ENCODE measurements at regions not wholly inside any gene's neighbourhood (a gene's known extent, or its start where the extent isn't known, plus 50 kb on each side); places are given as distances from the start of the nearest gene placed in this dataset.
"Not testable (repeated sequence)": the region's sequence is repeated elsewhere in the genome, so short reads cannot be mapped to it uniquely, and the experiment has no call there.

DNA sequence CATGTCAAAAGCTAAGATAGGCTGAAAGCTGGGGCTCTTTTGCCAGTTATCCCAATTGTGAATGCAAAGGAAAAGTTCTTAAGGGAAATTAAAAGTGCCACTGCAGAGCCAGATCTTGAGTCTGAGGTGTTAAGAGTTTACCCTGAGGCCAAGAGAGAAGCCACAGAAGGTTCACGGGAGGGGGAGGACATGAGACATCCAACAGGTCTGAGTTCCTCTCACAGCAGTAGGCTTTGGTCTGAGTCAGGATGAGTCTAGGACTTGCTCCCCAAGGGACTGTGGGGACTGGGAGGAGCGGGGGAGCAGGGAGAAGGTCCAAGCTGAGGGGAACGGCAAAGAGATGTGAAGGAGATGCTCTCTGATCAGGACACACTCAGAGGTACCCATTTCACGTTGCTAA, 411.2 kb upstream of the CAMK1G start:
- DNase-seq (ENCODE audit: low read depth, low spot score) = no peak

DNA sequence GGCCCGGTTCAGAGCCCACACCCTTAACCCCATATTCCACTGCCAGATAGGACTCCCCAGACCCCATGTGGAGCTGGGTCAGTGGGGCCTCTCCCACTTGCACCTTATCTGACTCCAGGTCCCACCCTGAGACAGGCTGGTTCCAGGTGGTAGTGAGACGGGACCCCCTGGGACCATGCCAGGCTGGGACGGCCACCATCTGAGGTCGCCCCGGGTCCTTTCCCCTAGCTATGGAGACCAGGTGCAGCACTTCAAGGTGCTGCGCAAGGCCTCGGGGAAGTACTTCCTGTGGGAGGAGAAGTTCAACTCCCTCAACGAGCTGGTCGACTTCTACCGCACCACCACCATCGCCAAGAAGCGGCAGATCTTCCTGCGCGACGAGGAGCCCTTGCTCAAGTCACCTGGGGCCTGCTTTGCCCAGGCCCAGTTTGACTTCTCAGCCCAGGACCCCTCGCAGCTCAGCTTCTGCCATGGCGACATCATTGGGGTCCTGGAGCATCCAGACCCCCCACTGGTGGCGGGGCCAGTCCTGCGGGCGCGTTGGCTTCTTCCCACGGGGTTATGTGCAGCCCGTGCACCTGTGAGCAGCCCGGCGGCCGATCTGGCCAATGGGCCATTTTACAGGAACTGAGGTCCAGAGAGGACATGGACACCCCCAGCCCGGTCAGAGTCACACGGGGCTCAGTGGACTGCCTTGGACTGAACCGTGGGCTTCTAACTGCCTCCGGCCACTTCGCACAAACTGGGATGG, 410.5 kb upstream of the CAMK1G start:
- not testable (repeated sequence) for DNase-seq (ENCODE audit: low read depth, low spot score)

DNA sequence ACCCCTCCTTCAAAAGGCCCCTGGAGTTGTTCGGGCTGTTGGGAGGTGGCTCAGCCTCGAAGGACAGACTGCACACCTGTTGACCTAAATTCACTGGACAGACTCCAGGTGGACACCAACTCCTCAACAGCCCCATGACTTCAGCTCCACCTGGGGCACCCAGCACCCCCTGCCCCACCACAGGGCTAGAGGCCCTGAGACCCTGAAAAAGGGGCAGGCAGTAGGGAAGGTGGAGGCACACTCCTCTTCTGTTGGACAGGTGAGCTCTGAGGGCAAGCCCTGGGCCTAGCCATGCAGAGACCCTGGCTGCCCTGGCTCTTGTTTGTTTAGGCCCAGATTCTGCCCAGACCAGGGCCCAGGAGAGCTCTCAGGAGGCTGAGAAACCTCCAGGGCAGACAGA, 409.7 kb upstream of the CAMK1G start:
- DNase-seq (ENCODE audit: low read depth, low spot score) = not testable (repeated sequence)

DNA sequence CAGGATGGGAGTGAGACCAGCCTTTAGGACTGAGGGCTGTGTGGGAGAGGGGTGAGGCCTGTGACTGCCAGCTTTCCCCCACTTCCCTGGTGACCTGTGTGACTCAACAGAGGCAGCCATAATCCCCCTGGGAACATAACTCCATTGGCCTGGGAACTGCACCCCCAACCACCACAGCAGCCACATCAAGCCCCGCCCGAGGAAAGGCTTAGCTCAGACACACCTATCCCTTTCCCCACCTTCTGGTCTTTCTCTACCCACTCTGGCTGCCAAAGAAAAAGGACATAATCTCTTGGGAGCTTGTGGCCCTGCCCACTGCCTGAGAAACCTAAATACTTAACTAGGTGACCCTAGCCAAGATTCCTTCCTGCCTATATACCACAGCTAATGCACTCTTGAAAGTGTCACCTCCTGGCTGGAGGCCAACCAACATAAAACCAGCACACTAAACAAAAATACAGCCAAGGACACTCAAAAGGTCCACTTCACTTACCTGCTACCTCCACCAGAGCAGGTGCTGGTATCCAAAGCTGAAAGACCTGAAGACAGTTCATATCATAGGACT, 406.6 kb upstream of the CAMK1G start:
- no peak for DNase-seq (ENCODE audit: low read depth, low spot score)

DNA sequence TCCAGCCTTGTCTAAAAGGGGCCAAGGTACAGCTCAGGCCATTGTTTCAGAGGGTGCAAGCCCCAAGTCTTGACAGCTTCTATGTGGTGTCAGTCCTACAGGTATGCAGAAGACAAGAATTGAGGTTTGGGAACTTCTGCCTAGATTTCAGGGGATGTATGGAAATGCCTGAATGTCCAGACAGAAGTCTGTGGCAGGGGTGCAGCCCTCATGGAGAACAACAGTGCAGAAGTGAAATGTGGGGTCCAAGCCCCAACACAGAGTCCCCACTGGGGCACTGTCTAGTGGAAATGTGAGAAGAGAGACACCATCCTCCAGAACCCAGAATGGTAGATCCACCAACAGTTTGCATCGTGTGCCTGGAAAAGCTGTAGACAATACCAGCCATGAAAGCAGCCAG, 400.3 kb upstream of the CAMK1G start:
- DNase-seq (ENCODE audit: low read depth, low spot score) = no peak

DNA sequence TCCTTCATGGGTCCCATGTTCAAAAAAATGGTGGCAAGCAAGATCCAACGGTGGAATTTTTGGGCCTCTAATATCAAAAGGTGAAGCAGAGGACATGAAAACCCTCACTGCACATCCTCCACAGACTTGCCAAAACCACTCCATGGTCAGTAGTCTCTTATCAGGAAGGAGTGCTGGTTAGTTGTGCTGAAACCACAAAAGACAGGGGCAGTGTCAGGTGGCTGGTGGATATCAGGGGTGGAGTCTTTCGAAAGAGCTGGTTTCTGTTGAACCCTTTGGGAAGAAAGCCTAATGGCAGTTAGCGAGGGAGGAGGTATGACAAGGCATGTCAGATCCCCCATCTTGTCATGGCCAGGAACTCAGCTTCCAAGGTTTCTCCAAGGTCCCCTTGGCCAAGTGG, 395.9 kb upstream of the CAMK1G start:
- no peak for DNase-seq (ENCODE audit: low read depth, low spot score)

DNA sequence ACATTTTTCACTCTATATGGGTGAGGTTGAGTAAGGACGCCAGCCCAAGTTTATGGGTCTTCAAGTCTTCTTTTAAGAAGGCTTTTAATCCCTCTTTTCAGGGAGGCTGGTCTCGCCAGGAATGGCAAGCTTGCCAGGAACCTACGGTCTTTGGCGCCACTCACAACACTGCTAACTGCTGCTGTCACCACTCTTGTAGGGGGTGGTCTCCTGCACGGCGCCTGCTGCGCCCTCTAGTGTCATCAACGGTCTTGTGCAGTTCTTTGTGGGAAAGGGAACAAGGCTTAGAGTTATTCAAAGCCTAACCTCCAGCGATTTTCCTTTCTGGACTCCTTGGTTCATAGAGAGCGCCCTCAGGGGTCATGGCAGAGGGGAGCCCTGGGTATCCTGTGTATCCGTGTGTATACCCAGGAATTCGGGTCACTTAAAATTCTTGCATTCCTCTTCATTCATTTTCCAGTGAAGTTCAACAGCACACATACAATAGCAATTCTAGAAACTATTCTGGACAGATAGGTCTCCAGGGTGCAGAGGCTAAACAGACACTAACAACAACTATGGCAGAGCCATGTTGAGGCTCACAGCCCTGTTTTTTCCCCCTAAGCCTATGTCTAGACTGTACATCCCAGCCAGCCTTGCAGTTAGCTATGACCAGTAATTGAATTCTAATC, 392.8 kb upstream of the CAMK1G start:
- no peak for DNase-seq (ENCODE audit: low read depth, low spot score)

DNA sequence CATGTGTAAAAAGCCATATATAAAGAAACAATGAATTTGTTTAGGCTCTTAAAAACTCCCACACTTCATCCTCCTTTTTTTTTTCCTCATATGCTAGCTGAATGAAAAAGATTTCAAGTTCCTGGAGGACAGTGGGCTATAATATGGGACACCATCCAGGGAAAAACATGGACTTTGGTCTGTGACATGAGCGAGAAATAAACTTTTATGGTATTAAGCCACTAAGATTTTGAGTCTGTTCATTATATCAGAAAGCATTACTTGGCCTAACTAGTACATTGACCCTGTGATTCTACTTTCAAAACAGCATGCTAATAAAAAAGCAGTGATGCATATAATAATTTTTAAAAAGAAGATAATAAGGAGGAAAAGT, 392.3 kb upstream of the CAMK1G start:
- DNase-seq (ENCODE audit: low read depth, low spot score) = no peak

GRCh38 chr1:209196140-209196539, 387.4 kb upstream of the CAMK1G start:
- no peak for DNase-seq (ENCODE audit: low read depth, low spot score)

DNA sequence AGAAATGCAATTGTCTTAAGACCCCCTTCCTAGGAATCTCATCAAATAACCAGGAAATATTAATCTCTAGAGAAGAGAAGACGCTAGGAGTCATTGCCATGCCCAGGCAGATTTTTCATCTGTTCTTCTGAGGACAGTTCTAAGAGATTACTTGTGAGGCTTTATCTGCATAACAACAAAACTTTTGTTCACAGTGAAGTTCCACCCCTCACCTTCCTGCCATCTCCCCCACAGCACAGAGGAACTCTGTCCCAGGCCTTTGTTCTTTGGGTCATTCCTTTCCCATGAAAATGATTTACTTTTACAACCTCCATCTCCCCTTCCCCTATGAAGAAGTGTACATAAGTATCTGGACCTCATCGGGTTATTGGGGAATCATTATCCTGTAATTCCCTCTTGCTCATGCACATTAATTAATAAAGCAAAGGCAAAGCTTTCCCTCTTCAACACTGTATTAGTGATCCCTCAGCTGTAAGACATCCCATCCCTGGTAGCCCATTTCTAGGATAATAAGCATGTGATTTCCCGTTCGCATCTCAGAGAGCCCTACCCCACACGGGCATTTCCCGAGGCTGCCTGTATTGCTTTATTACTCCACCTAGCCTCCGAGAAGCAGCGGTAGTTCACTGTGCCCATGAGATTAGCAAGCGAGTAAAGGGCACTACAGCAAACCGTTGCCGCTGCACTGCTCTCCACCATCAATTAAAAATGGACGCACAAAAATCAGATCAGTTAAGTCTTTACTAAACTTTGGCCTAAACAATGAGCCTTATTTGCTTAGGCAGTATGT, 384.4 kb upstream of the CAMK1G start:
- DNase-seq (ENCODE audit: low read depth, low spot score) = no peak

DNA sequence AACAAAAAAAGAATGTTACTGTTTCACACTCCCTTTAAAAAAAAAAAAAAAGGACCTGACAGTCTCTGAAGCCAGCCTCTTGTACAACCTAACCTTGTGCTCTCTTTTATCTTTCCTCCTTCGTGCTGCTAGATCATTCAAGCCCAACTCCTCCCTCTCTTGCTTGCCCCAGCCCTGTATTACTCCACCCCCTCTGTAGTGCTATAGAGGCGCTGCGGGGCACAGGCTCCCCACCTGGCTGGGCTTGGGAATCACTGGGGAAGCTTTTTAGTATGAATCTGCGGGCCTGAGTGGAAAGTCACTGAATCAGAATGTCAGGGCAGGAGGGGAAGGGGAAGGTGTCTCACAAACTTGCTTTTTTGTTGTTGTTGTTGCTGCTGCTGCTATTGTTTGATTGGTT, 383.7 kb upstream of the CAMK1G start:
- no peak for DNase-seq (ENCODE audit: low read depth, low spot score)

- not testable (repeated sequence) for DNase-seq (ENCODE audit: low read depth, low spot score)
Observed at GRCh38 chr1:209202321-209202720, 381.2 kb upstream of the CAMK1G start.

- no peak for DNase-seq (ENCODE audit: low read depth, low spot score)
Observed at GRCh38 chr1:209202830-209203532, 380.5 kb upstream of the CAMK1G start.

GRCh38 chr1:209203533-209203895, 380.0 kb upstream of the CAMK1G start:
- no peak for DNase-seq (ENCODE audit: low read depth, low spot score)

- DNase-seq (ENCODE audit: low read depth, low spot score) = no peak
Observed at GRCh38 chr1:209205039-209205438, 378.5 kb upstream of the CAMK1G start.

DNA sequence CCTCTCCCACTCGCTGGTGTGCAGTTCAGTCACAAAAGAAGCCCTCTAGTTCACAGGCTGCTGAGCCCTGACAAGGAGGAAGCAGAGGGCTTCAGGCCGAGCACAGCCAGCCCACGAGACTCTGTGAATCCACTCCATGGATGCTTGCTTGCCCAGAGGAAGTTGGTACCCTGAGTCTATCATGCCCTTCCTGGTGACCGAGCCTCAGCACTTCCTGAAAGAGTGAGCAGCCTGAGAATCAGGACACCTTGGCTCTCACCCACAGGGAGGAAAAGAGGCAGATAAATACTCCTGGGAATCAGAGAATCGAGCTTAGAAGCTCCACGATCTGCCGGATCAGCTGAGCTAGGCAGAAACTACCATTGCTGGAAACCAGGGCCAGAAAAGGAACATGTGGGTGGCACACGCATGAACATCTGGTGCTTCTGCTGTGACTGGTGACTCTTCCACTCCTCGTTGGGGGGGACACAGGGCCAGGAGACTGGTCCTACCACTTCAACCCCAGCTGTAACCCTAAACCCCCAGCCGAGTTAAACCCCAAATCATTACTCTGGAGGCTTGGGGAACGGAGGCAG, 376.3 kb upstream of the CAMK1G start:
- no peak for DNase-seq (ENCODE audit: low read depth, low spot score)

DNA sequence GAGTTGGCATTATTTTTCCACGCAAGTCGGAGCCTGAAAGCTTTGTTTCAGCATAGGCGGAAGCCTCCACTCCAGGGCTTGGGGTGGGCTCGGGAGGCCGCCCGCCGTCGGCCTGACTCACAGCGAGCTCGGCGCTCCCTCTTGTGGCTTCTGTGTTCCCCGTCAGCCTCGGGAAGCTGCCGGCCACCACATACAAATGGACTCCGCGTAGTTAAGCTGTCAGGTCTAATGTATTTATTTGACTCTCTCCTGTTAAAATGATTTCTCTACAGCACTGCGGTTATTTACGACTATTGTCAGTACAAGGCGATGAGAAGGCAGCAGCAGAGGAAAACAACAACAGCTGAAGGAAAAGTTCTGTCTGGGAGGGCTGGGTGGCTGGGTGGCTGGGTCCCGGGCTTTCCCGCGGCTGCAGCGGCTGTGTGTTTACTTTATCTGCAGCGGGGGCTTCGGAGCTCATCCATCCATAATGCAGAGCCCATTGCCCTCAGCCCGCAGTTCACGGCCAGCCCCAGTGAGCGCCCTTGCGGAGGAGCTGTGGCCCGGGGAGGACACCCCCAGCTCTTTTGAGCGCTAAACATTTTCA, 375.7 kb upstream of the CAMK1G start:
- DNase-seq (ENCODE audit: low read depth, low spot score) = no peak

GRCh38 chr1:209208648-209209047, 374.9 kb upstream of the CAMK1G start:
- DNase-seq (ENCODE audit: low read depth, low spot score) = no peak

- DNase-seq (ENCODE audit: low read depth, low spot score) = no peak
Observed at GRCh38 chr1:209213989-209214388, 369.5 kb upstream of the CAMK1G start.

DNA sequence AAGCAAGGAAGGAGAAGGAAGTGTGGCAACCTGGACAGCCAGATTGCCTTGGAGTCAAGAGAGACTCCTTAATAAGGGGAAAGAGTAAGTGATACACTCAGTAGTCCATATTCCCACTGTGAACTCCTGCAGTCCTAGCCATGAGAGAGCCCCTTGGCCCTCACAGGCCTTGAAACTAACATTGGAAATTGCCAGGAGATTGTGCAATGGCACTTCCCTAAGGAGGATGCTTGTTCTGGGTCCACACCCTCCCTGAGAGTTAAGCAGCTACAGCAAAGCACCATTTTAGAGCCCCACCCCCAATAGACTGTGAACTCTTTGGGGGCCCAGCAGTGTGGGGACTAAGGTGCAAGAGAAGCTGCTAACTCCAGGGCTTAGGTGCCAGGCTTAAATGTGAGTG, 367.7 kb upstream of the CAMK1G start:
- DNase-seq (ENCODE audit: low read depth, low spot score) = no peak

DNA sequence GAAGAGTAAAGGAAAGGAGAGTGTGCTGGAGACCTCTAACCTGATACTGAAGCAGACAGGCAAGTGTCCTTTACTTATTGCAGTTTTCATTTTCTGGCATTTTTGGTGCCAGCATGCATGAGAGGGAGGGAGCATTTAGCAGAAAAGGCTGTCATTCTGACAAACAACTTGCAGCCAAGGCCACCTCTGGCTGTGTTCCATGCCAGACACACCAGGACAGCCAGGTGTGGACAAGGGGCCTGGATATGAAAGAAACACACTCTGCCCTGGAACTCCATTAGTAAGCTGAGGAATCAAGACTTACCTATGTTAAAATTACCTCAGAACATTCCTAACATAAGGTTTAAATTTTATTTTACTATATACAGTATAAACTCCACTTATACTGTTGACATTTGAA, 365.4 kb upstream of the CAMK1G start:
- no peak for DNase-seq (ENCODE audit: low read depth, low spot score)

Measured in iPS DF 19.7 (cell line).